Prostate gland (tissue), 2 donors: ENCODE measurements at regions not wholly inside any gene's neighbourhood (a gene's known extent, or its start where the extent isn't known, plus 50 kb on each side); places are given as distances from the start of the nearest gene placed in this dataset.
"Not testable (repeated sequence)": the region's sequence is repeated elsewhere in the genome, so short reads cannot be mapped to it uniquely, and the experiment has no call there.

Experiments used
- CTCF ChIP-seq, 4 experiments: fragments of 200-600 bp in 2 of 4; fragments of 450-650 bp in 2 of 4; sonication (generic) in 2 of 4; IDR thresholded peaks; 1 replicate in 3 of 4; 2 replicates in 1 of 4; pipeline ENCODE4 v1.5.1; 2016 to 2019; ENCODE audit warnings: antibody characterized with exemption in 4 of 4, mild to moderate bottlenecking in 2 of 4, moderate library complexity in 2 of 4
- POLR2A ChIP-seq: fragments of 450-650 bp; IDR thresholded peaks from one replicate; pipeline ENCODE4 v1.6.1; 2016; ENCODE audit warnings: antibody characterized with exemption, mild to moderate bottlenecking
- POLR2AphosphoS5 ChIP-seq: sonication (generic); formaldehyde crosslinking; IDR thresholded peaks from one replicate; pipeline ENCODE4 v1.6.1; 2017; ENCODE audit warnings: antibody characterized with exemption

GRCh38 chr17:16848997-16849396, 122.9 kb downstream of the TNFRSF13B start:
- TF ChIP-seq POLR2A; CTCF (IDR thresholded peaks at IDR 0.05); POLR2AphosphoS5: not testable (repeated sequence)
